ENCODE measurements at regions not wholly inside any gene's neighbourhood (a gene's known extent, or its start where the extent isn't known, plus 50 kb on each side); places are given as distances from the start of the nearest gene placed in this dataset.

- TF ChIP-seq POLR2AphosphoS5 (IDR thresholded peaks at IDR 0.05; ENCODE audit: low read depth, low read length) (no peak), SRF (IDR thresholded peaks at IDR 0.05; ENCODE audit: low read depth) (no peak), CTCF (IDR thresholded peaks at IDR 0.05 in 2 of 3, conservative IDR thresholded peaks at IDR 0.05 in 1 of 3; ENCODE audit: borderline replicate concordance in 1 of 3, insufficient read depth in 1 of 3, low read depth in 2 of 3, low read length in 2 of 3) (no peak), CEBPB (IDR thresholded peaks at IDR 0.05; ENCODE audit: low read depth) (no peak)
Observed at GRCh38 chr12:33752854-33753253, 269.4 kb upstream of the ALG10 start.

Data from HCT116 (cell line).